Right atrium auricular region (tissue), 2 donors: ENCODE measurements at regions not wholly inside any gene's neighbourhood (a gene's known extent, or its start where the extent isn't known, plus 50 kb on each side); places are given as distances from the start of the nearest gene placed in this dataset.
"Not testable (repeated sequence)": the region's sequence is repeated elsewhere in the genome, so short reads cannot be mapped to it uniquely, and the experiment has no call there.

Experiments
- DNase-seq: peaks from one replicate; pipeline ENCODE4 v3.0.0-alpha.2; 2019; ENCODE audit warnings: low spot score
- H3K27ac ChIP-seq, 2 donors: fragments of 200-600 bp; sonication (generic); 1 replicate in 1 of 2; 2 replicates in 1 of 2; pipeline ENCODE4 v1.5.1; 2016 to 2019
- H3K27me3 ChIP-seq, 2 donors: fragments of 200-600 bp; sonication (generic); one replicate each; pipeline versions ENCODE4 v1.5.1 to v1.6.0; 2017 to 2019
- H3K36me3 ChIP-seq: fragments of 200-600 bp; sonication (generic); one replicate; pipeline ENCODE4 v1.5.1; 2016
- H3K4me1 ChIP-seq, 2 donors: fragments of 200-600 bp; sonication (generic); one replicate each; pipeline versions ENCODE4 v1.5.1 to v1.6.0; 2017 to 2019
- H3K4me3 ChIP-seq, 2 donors: fragments of 200-600 bp; sonication (generic); 1 replicate in 1 of 2; 2 replicates in 1 of 2; pipeline ENCODE4 v1.5.1; 2017 to 2019; ENCODE audit warnings: mild to moderate bottlenecking in 1 of 2, moderate library complexity in 1 of 2
- H3K9me3 ChIP-seq, 2 donors: fragments of 200-600 bp; sonication (generic); one replicate each; pipeline ENCODE4 v1.5.1; 2019
- TF ChIP-seq, protein P1 (sequence below), 2 donors: fragments of 200-600 bp; sonication (generic); IDR thresholded peaks; one replicate each; pipeline ENCODE4 v1.5.1; 2019; ENCODE audit warnings: antibody characterized with exemption in 2 of 2

DNA sequence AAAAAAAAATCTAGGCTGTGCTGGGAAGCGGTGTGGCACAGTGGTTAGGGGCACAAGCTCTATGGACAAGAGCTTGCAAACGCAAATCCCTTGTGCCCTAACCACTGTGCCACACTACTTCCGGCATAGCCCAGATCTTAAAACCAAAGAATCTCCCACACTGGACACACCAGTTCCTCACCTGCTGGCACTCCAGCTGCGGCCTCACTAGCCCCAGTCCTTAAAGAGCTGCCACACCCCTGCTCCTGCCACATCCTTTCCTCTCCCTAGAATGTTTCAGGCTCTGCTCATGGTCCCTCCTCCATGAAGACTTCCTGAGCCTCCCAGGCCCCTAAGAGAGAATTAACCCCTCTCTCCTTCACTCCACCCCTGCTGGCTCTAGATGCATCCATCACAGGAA is 71.8 kb upstream of the SRSF6 start:
- Histone ChIP-seq H3K27ac (no peak overlapping the region), H3K4me3 (no peak overlapping the region), H3K9me3 (no peaks in the 10 kb centered on the region), H3K36me3 (no peaks in the 10 kb centered on the region), H3K4me1 (no peaks in the 10 kb centered on the region), H3K27me3 (no peaks in the 10 kb centered on the region)
- no peak for DNase-seq
- TF ChIP-seq, protein P1, sequence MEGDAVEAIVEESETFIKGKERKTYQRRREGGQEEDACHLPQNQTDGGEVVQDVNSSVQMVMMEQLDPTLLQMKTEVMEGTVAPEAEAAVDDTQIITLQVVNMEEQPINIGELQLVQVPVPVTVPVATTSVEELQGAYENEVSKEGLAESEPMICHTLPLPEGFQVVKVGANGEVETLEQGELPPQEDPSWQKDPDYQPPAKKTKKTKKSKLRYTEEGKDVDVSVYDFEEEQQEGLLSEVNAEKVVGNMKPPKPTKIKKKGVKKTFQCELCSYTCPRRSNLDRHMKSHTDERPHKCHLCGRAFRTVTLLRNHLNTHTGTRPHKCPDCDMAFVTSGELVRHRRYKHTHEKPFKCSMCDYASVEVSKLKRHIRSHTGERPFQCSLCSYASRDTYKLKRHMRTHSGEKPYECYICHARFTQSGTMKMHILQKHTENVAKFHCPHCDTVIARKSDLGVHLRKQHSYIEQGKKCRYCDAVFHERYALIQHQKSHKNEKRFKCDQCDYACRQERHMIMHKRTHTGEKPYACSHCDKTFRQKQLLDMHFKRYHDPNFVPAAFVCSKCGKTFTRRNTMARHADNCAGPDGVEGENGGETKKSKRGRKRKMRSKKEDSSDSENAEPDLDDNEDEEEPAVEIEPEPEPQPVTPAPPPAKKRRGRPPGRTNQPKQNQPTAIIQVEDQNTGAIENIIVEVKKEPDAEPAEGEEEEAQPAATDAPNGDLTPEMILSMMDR (IDR thresholded peaks at IDR 0.05) = no peak

GRCh38 chr20:43384101-43384940 is 73.4 kb upstream of the SRSF6 start:
- Histone ChIP-seq H3K36me3 (no peaks in the 10 kb centered on the region), H3K9me3 (no peaks in the 10 kb centered on the region), H3K4me1 (no peaks in the 10 kb centered on the region), H3K4me3 (no peak overlapping the region), H3K27me3 (no peaks in the 10 kb centered on the region), H3K27ac (peak overlapping the region in 1 of 2 donors; percentile 24)
- DNase-seq = no peak
- TF ChIP-seq, protein P1 (IDR thresholded peaks at IDR 0.05) = no peak

DNA sequence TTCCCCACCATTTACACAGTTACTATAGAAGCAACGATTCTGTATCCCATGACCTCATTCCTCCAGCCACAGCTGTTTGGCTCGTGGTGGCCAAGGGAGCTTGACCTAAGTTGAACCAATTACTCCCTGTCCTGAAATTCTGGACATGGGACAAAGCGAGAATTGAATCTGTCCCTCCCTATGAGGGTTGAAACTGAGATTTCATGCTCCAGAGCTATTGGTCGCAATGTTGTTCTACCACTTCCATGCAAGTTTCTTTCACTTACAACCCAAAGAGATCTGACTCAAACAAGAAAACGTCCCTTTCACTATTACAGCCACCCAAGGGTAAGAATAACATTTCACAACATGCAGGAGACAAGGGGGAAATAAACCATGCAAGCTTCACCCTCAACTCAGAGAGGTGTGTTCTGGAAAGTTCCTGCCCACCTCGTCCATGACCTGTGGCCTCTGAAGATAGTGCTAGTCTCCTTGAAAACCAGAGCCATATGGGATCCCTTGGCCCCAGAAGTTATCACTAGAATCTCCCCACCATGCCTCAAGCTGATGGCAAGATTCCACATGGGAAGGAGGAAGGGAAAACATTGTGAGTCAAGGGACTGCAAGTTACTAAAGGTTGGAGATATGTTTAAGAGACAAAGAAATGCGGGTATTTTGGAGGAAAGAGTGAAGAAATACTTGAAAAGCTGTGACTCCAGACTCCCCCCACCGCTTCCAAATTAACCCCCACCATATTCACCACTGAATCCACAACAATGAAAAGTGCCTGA is 74.5 kb upstream of the SRSF6 start:
- DNase-seq = no peak
- Histone ChIP-seq H3K4me3 (no peak overlapping the region), H3K27ac (peak overlapping the region in 1 of 2 donors; percentile 24)

DNA sequence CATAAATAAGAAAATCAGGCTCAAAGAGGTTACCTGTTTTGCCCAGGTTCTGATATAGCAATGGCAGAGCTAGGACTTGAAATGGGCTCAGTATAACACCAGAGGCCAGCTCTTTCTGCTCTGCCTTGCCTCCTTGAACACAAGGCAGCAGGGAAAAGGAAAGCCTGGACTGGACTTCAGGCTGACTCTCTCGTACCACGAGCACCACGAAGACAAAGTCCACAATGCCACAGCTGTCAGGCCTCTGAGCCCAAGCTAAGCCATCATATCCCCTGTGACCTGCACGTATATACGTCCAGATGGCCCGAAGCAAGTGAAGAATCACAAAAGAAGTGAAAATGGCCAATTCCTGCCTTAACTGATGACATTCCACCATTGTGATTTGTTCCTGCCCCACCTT is 75.6 kb upstream of the SRSF6 start:
- not testable (repeated sequence) for H3K36me3 ChIP-seq, H3K27me3 ChIP-seq, H3K4me3 ChIP-seq, H3K9me3 ChIP-seq, DNase-seq, H3K27ac ChIP-seq, H3K4me1 ChIP-seq

More for the DNA sequence above, 74.5 kb upstream of the SRSF6 start:
- H3K9me3 ChIP-seq = no peaks in the 10 kb centered on the region
- no peaks in the 10 kb centered on the region for H3K36me3 ChIP-seq
- TF ChIP-seq, protein P1 (IDR thresholded peaks at IDR 0.05) = no peak
- H3K4me1 ChIP-seq = no peaks in the 10 kb centered on the region
- no peaks in the 10 kb centered on the region for H3K27me3 ChIP-seq

DNA sequence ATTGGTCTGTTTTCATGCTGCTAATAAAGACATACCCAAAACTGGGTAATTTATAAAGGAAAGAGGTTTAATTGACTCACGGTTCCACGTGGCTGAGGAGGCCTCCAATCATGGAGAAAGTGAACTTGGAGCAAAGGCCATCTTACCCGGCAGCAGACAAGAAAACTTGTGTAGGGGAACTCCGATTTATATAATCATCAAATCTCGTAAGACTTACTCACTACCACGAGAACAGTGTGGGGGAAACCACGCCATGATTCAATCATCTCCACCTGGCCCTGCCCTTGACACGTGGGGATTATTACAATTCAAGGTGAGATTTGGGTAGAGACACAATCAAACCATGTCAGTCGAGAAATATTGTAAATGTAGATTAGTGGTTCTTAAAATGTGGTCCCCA is 76.2 kb upstream of the SRSF6 start:
- H3K27ac ChIP-seq, H3K9me3 ChIP-seq, H3K4me3 ChIP-seq, H3K36me3 ChIP-seq, H3K4me1 ChIP-seq, H3K27me3 ChIP-seq, DNase-seq: not testable (repeated sequence)

- TF ChIP-seq, protein P1 (IDR thresholded peaks at IDR 0.05) = no peak
- no peaks in the 10 kb centered on the region for H3K27me3 ChIP-seq
- H3K36me3 ChIP-seq = no peaks in the 10 kb centered on the region
- H3K4me3 ChIP-seq = no peak overlapping the region
- no peaks in the 10 kb centered on the region for H3K9me3 ChIP-seq
- no peak overlapping the region for H3K27ac ChIP-seq
- DNase-seq = no peak
- H3K4me1 ChIP-seq = no peaks in the 10 kb centered on the region
These were observed 78.3 kb upstream of the SRSF6 start for GRCh38 chr20:43379239-43379917.
